ENCODE measurements at regions not wholly inside any gene's neighbourhood (a gene's known extent, or its start where the extent isn't known, plus 50 kb on each side); places are given as distances from the start of the nearest gene placed in this dataset.

GRCh38 chr15:39471785-39472574 lies 108.9 kb upstream of the THBS1 start:
- no peak for DNase-seq

- no peak for DNase-seq
These were observed 108.1 kb upstream of the THBS1 start for GRCh38 chr15:39472621-39473297.

- DNase-seq, result no peak
These were observed 107.5 kb upstream of the THBS1 start for GRCh38 chr15:39473298-39473947.

GRCh38 chr15:39474657-39475056 lies 106.2 kb upstream of the THBS1 start:
- no peak for DNase-seq

DNA sequence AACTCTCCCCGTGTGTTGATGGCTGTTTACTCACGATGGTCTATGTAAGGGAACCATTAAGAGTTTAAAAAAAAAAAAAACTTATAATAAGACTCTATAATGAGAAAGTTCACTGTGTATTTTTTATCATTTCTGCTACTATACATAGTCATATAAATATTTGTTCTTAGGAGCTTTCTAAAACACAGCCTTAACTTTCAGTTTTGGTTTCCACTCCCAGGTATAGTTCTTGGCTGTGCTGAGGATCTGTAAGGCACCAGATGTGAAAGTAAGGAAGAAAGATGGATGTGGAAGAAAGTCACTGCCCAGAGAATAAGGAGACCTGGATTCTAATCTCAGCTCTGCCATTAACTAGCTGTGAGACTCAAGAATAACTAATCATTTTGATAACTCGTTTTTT lies 101.9 kb upstream of the THBS1 start:
- no peak for DNase-seq

DNA sequence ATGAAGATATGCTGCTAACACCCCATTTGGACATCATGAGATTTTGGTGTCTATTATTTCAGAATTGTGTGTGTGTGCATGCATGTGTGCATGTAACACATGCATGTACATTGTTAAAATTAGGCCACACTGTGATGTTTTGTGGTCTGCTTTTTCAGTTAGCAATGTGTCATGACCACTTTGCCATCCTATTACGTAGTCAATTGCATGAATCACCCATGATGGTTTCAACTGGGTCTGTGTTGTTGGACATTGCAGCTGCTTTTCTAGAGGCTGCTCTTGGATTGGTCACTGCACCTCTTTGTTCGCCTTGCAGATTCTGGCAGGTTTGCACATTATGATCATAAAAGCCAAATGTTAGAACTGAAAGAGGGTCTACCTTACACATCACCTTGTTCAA lies 101.0 kb upstream of the THBS1 start:
- DNase-seq, result no peak

GRCh38 chr15:39482459-39482858 lies 98.4 kb upstream of the THBS1 start:
- DNase-seq, result no peak

DNA sequence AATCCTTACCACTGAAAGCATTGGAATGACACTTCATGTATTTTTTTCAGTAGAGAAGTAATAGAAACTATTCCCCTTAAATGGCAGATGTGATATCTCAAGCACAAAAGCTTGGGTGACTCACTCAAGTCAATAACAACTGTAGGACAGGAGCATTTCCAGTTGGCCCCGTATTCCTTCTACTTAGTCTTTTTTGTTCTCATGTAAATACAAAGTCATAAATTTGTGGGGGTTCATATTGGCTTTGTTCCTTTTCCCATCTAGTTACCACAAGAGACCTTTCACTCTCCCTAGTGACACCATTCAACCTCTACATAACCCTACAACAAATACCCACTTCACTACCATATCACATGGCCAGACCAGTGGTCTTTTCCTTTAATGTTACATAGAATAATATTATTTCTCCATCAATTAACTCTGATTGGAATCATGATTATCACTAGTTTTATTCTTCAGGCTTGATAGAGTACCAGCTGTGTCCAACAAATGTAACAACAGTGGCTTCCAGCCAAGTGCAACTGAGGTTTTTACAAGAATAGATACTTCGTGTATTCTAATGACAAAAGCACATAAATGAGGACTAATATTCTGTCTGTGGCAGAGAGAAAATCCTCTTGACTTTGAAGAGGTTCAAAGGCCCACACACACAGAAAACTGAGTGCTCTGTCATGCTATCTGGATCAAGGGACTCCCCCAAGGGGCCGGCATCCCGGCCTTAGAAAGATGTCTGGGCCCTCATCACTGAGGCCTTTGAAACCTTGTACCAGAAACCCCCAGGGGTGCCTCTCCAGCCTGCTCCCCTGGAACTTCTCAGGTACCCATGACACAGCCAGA lies 94.0 kb upstream of the THBS1 start:
- no peak for DNase-seq

- DNase-seq, result no peak
These were observed 93.5 kb upstream of the THBS1 start for GRCh38 chr15:39487458-39487735.

DNA sequence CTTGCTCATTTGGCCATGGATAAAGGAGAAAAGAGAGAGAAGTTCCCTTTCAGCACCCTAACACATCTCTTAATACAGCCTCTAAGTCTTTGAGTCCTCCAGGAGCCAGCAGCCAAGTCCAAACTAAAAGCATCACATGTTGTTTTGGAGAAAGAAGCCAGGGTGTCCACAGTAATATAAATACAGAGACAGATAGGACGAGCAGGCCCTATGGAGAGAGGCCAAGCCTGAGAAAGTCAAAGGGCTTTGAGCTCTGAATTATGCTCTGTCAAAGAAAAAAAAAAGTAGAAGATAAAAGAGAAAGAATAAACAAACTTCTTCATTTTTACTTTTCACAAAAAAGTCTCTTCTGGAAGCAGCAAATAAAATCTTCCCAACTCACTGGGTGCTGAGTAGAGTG lies 92.4 kb upstream of the THBS1 start:
- no peak for DNase-seq

DNA sequence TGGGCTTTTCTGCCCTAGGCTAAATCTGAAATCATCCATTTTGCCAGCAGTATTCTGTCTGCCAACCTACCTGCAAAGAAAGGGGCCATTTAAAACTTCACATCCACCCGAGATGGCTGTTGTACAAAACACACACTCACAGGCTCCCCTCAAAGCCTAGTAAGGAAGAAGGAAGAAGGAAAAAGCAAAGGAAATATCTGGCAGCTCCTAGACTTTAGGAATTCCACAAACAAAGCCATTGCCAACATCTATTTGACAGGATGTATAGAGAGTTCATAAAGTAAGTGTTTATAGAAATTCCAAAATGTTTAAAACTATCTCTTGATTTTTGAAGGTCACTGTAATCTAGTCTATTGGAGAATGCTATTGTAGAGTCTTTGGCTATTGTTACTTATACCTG lies 91.9 kb upstream of the THBS1 start:
- DNase-seq, result no peak

GRCh38 chr15:39491115-39491885 lies 89.6 kb upstream of the THBS1 start:
- no peak for DNase-seq

GRCh38 chr15:39491886-39492490 lies 88.9 kb upstream of the THBS1 start:
- no peak for DNase-seq

- DNase-seq, result no peak
These were observed 87.3 kb upstream of the THBS1 start for GRCh38 chr15:39493424-39494067.

GRCh38 chr15:39494462-39494861 lies 86.4 kb upstream of the THBS1 start:
- DNase-seq, result no peak

DNA sequence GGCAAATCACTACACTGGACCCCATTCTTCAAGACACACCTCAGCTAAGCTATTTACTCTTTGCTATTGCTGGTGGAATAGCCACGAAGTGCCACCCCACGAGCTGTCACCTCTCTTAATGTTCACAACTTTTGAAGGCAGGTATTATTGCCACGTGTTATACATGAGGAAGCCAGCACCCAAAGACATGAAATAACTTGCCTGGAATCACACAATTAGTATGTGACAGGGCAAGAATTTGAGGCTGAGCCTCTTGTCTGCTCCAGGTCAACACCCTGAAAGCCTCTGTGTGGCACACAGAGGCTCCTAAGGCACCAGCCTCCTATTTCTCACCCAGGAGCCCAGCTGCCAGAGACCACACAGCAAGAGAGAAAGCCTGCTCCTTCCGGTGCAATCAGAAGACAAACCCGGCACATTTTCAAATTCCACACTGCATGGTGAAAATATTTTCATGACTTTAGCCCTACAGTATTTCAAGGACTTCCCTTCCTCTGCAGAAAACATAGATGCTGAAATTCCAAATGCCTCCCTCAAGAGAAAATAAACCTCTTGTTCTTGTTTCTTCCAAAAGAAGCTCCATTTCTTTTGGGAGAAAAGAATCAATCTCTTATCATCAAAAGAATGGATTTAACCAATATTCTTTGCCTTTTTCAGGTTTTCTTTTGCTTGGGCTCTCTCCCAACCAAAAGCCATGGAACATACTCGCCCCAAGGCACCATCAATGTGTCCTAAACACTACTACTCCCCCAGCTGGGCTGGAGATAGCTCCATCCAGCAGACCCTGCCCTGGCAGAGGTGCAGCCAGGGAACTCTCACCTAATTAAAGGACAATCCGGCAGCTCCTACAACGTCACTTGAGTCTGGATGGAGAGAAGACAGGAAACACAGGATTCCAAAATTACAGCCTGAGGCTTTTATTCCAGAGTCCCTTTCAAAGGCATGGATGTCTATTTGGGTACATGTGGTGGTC lies 84.7 kb upstream of the THBS1 start:
- no peak for DNase-seq

DNA sequence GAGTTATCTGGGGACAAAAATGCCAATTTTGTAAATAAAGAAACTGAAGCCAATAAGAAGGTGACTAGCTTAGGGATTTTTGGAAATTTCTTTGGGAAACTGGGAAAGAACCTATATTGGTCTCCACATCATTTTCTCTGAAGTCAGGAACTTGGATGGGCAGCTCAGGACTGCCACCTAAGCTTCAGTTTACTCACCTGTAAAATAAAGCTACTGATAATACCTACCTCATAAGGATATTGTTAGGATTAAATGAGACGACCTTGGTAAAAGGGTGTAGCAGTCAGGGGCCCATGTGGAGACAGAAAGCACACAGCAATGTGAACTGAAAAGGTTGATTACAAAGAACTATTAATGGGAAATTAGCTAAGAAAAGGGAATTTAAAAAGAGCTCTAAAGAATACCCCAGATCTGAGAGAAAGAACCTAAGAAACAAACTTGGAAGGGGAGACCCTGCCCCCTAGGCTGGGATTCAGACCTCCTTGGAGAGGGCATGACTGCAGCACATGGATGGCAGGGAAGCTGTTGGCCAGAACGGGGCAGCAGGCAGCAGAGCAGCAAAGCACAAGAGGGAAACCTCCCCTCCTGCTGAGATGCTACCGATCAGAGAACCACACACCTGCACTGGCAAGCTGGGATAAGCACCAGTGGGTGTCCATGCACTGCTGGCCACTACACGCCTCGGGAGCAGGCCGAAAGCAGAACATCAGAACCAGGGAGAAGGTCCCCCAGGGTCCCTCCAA lies 83.7 kb upstream of the THBS1 start:
- DNase-seq, result no peak

DNA sequence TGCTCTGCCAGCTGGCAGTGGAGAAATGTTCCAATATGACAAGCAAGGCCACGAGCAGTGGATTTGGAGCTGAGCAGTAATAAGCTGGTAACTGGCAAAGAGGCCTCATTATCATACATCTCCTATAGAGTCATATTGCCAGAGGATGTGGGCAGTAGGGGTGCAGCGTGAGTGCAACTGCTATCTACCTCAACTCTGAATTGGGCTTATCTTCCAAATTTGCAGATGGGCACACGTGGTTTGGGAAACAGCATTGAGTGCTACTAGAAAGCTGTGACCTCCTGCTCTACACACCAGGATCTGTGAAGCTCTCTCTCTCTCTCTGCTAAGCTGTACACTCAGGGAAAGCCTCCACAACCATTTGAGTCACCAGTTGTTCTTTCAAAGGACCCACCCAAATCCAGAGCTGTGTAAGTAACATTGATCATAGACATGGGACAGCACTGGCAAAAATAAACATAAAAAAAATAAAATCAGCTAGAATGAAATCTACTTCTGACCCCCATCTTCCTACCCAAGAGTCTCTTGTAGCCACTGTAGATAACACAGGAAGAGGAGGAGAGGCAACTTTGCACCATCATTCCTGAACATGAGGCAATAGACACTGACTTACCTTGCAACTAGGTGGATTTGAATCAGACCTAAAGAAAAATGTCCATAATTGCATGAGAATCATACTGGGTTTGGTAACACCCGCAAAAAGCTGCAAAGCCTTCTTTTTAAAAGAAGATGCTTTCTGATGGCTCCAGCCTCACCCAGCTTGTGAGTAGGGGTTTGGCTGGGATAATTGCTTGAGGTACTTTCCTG lies 82.9 kb upstream of the THBS1 start:
- DNase-seq, result no peak

GRCh38 chr15:39498629-39499028 lies 82.2 kb upstream of the THBS1 start:
- no peak for DNase-seq
